Activated CD8-positive, alpha-beta T cell treated with anti-CD3 and anti-CD28 coated beads for 36 hours (primary cell): ENCODE measurements at regions not wholly inside any gene's neighbourhood (a gene's known extent, or its start where the extent isn't known, plus 50 kb on each side); places are given as distances from the start of the nearest gene placed in this dataset.

ENCODE experiments used
- ATAC-seq: fragments of 200-7000 bp; cut with Tn5 transposase; one replicate; pipeline ENCODE4 v1.10.0; 2021; ENCODE audit warnings: mild to moderate bottlenecking, moderate library complexity
- CTCF ChIA-PET: fragments of 350-600 bp; sonication (Branson Sonifier 250); formaldehyde crosslinking; loops from one replicate; lab custom pipeline; 2021; ENCODE audit warnings: antibody characterized with exemption; lab: Charles Lee
- POLR2A ChIA-PET: fragments of 350-600 bp; sonication (Branson Sonifier 250); formaldehyde crosslinking; loops from one replicate; lab custom pipeline; 2021; ENCODE audit warnings: antibody characterized with exemption; lab: Charles Lee
- DNase-seq: peaks from one replicate; pipeline ENCODE4 v3.0.0-alpha.2; 2020
- H3K27ac Mint-ChIP-seq: one replicate; pipeline ENCODE4 v1.8.0; 2021; ENCODE audit warnings: mild to moderate bottlenecking, mixed read lengths
- H3K27me3 Mint-ChIP-seq: one replicate; pipeline ENCODE4 v1.8.0; 2021; ENCODE audit warnings: mixed read lengths
- H3K36me3 Mint-ChIP-seq: one replicate; pipeline ENCODE4 v1.8.0; 2021; ENCODE audit warnings: low read depth, mixed read lengths
- H3K4me1 Mint-ChIP-seq: one replicate; pipeline ENCODE4 v1.8.0; 2021; ENCODE audit warnings: low read depth, mixed read lengths
- H3K4me3 Mint-ChIP-seq: one replicate; pipeline ENCODE4 v1.8.0; 2021; ENCODE audit warnings: mild to moderate bottlenecking, moderate library complexity, mixed read lengths
- H3K9me3 Mint-ChIP-seq: one replicate; pipeline ENCODE4 v1.8.0; 2021; ENCODE audit warnings: mixed read lengths
- CTCF ChIP-seq: fragments of 200-600 bp; IDR thresholded peaks from one replicate; pipeline ENCODE4 v1.8.0; 2022; ENCODE audit warnings: antibody characterized with exemption, mild to moderate bottlenecking
- intact Hi-C: fragments of 100-400 bp; cut with micrococcal nuclease; formaldehyde crosslinking; loops from one replicate; pipeline ENCODE4 v1.10.0; 2022

- Mint-ChIP-seq H3K36me3 (no peaks in the 10 kb centered on the region), H3K27ac (no peak overlapping the region), H3K4me3 (no peak overlapping the region), H3K4me1 (no peaks in the 10 kb centered on the region), H3K9me3 (no peaks in the 10 kb centered on the region), H3K27me3 (no peaks in the 10 kb centered on the region)
- no peak for DNase-seq
- intact Hi-C loops = no loop called here
- no peak for TF ChIP-seq CTCF
- ChIA-PET CTCF (no interaction called here), POLR2A (no interaction called here)
- ATAC-seq = no peak
Observed at GRCh38 chr13:37202264-37202663, 96.8 kb upstream of the CSNK1A1L start.

- intact Hi-C loops = no loop called here
- ATAC-seq = no peak
- no peak overlapping the region for H3K4me3 Mint-ChIP-seq
- H3K27me3 Mint-ChIP-seq = no peaks in the 10 kb centered on the region
- CTCF ChIA-PET = no interaction called here
- no peak overlapping the region for H3K27ac Mint-ChIP-seq
- no peaks in the 10 kb centered on the region for H3K4me1 Mint-ChIP-seq
- POLR2A ChIA-PET = no interaction called here
- no peaks in the 10 kb centered on the region for H3K9me3 Mint-ChIP-seq
- H3K36me3 Mint-ChIP-seq = no peaks in the 10 kb centered on the region
- no peak for DNase-seq
- TF ChIP-seq CTCF = no peak
Observed at GRCh38 chr13:37201081-37201480, 95.6 kb upstream of the CSNK1A1L start.

- H3K4me1 Mint-ChIP-seq = no peaks in the 10 kb centered on the region
- no peak for TF ChIP-seq CTCF
- DNase-seq (no peak), ATAC-seq (no peak)
- ChIA-PET CTCF (no interaction called here), POLR2A (no interaction called here)
- H3K36me3 Mint-ChIP-seq = no peaks in the 10 kb centered on the region
- H3K4me3 Mint-ChIP-seq = no peak overlapping the region
- H3K9me3 Mint-ChIP-seq = no peaks in the 10 kb centered on the region
- intact Hi-C loops = no loop called here
- H3K27ac Mint-ChIP-seq = no peak overlapping the region
- H3K27me3 Mint-ChIP-seq = no peaks in the 10 kb centered on the region
Observed at GRCh38 chr13:37198629-37199028, 93.2 kb upstream of the CSNK1A1L start.

GRCh38 chr13:37195621-37196020 lies 90.2 kb upstream of the CSNK1A1L start:
- no peaks in the 10 kb centered on the region for H3K36me3 Mint-ChIP-seq
- no peak for TF ChIP-seq CTCF
- ATAC-seq (no peak), DNase-seq (no peak)
- no peaks in the 10 kb centered on the region for H3K27me3 Mint-ChIP-seq
- H3K4me1 Mint-ChIP-seq = no peaks in the 10 kb centered on the region
- CTCF ChIA-PET = no interaction called here
- intact Hi-C loops = no loop called here
- no peak overlapping the region for H3K4me3 Mint-ChIP-seq
- H3K9me3 Mint-ChIP-seq = no peaks in the 10 kb centered on the region
- no peak overlapping the region for H3K27ac Mint-ChIP-seq
- POLR2A ChIA-PET = no interaction called here

GRCh38 chr13:37194428-37194861 lies 89.0 kb upstream of the CSNK1A1L start:
- DNase-seq (no peak), ATAC-seq (no peak)
- intact Hi-C loops = no loop called here
- Mint-ChIP-seq H3K4me3 (no peak overlapping the region), H3K27ac (no peak overlapping the region), H3K27me3 (no peaks in the 10 kb centered on the region), H3K4me1 (no peaks in the 10 kb centered on the region), H3K36me3 (no peaks in the 10 kb centered on the region), H3K9me3 (peaks cover 3% of the 10 kb centered on the region)
- POLR2A ChIA-PET = no interaction called here
- CTCF ChIA-PET = no interaction called here
- no peak for TF ChIP-seq CTCF
